GM12873 (cell line): ENCODE measurements at regions not wholly inside any gene's neighbourhood (a gene's known extent, or its start where the extent isn't known, plus 50 kb on each side); places are given as distances from the start of the nearest gene placed in this dataset.
A peak's percentile ranks its signal among the peaks of the same experiment; 100 is the strongest.

Source experiments
- TF ChIP-seq, protein P1 (sequence below): IDR thresholded peaks from 2 replicates; pipeline ENCODE4 v1.5.1; 2012; ENCODE audit warnings: low read depth, mild to moderate bottlenecking, moderate library complexity, low read length, control low read depth; ENCODE audit not compliant: insufficient read depth; ENCODE audit errors: missing control alignments

DNA sequence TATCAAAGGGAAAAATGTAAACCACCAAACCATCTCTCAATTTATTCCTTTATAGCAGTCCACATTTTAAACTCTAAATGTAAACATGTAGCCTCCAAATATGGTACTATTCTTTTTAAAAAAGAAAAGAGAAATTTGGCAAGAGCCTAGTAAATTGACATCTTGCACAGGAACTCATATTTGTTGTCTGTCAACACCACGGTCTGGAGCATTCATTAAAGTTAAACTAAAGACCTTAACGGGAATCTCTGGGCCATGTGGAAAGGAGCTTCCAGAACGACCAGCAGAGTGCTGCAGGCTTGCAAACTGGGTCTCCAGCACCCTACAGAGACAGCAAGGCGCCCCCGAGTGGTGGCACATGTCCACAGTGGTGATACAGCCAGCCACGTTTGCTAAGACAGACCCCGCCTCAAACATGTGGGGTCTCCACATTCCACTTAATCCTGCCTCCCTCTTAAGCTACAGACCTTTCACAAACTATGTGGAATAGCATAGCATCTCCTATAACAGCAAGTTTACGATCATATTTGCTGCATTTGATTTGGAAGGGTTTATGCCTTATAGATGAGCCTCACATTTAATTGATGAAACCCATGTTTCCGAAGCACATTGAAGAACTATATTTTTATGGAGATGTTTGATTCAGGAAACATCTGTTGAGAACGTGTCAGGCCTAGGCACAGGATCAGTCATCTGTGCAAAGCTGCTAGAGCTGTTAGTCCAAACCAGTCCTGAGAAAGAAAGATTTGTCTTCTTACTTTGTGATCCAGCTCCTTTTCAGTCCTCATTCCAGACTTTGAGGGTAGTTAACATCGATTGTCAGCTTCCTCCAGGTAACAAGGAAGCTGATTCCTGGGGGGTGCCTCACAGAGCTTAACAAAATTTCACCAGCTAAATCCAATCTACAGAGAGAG, 96.4 kb upstream of the BACE2 start:
- TF ChIP-seq, protein P1, sequence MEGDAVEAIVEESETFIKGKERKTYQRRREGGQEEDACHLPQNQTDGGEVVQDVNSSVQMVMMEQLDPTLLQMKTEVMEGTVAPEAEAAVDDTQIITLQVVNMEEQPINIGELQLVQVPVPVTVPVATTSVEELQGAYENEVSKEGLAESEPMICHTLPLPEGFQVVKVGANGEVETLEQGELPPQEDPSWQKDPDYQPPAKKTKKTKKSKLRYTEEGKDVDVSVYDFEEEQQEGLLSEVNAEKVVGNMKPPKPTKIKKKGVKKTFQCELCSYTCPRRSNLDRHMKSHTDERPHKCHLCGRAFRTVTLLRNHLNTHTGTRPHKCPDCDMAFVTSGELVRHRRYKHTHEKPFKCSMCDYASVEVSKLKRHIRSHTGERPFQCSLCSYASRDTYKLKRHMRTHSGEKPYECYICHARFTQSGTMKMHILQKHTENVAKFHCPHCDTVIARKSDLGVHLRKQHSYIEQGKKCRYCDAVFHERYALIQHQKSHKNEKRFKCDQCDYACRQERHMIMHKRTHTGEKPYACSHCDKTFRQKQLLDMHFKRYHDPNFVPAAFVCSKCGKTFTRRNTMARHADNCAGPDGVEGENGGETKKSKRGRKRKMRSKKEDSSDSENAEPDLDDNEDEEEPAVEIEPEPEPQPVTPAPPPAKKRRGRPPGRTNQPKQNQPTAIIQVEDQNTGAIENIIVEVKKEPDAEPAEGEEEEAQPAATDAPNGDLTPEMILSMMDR = peak; percentile 23

DNA sequence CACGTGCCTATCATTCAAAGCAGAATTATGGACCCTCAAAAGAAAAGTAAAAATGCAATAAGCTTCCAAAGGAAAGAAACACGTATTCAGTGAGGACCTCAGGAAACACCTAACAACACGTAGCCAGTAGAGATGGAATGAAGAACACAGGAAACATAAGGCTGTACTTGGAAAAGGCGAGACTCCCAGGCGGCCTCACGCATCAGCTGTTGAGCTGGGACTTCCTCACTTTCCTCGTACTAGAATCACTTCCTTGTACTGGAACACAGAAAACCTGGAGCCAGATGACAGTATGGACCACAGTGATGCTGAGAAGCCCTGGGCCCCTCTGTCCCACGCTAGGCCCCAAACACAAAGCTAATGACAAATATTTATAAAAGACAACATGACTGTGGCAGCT, 94.4 kb upstream of the BACE2 start:
- TF ChIP-seq, protein P1 = no peak

DNA sequence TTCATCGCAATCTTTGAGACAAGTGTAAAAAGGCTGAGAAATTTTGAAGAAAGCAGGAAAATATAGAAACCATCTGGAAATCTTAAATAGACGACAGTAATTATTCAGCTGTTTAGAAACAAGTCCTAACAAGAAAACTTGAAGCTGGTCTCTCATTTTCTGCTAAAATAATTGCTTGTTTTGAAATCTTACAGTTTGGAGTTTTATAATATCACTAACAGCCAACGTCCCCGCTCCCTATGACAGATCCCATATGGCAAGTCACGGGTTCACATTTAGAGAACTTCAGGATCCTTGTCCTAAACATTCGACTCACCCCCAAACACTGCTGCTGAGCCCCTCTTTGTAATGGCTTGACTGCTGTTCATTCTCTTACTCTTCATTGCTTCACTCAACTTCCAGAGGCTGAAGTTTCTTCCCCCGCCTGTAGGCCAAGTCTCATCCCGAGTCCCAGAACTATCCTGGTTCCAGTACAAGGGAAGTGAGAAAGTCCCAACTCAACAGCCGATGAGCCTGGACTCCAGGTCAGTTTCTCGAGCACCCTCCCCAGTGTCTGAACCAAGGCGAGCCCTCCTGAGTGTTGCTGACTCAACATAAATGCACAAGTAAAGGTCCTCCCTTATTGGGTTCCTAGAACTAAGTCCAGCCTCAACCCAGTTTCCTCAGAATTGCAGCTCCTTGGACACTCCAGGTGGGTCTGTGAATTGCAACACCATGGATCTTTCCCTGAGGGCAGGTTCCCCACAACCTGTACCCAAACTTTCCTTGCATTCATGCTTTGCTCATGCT, 93.4 kb upstream of the BACE2 start:
- TF ChIP-seq, protein P1 = no peak

DNA sequence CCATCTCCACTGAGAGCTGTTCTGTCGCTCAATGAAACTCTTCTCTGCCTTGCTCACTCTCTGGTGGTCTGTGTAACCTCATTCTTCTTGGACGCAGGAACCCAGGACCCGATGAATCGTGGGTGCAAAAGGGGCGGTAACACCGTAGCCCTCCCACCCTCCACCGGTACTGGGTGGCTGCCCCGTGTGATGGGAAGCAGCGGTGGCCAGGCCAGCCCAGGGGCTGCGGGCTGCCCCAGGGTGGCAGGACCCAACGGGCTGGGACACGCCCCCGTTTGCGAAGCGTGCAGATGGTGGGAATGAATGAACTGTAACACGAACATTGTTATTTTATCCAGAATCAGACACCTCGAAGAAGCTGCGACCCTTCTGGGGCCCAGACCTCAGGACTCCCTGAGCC, 92.3 kb upstream of the BACE2 start:
- TF ChIP-seq, protein P1 = no peak

DNA sequence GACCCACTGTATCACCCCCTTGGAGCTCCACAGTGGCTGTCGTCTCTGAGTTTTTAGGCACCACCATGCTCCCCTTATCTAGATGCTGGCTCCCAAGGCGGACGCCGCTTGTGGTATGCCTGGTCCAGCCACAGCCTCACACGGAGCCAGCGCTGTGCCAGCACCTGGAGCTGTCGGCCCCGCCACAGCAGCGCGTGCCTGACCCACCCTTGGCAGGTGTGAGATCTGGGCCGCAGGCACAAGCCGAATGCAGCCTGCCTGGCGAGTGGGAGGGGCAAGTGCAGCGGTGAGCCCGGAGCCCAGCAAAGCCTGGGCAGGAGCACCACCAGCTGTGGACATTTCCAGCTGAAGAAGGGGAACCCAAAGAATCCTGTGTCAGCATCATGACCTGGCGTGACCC, 91.9 kb upstream of the BACE2 start:
- TF ChIP-seq, protein P1 = no peak

DNA sequence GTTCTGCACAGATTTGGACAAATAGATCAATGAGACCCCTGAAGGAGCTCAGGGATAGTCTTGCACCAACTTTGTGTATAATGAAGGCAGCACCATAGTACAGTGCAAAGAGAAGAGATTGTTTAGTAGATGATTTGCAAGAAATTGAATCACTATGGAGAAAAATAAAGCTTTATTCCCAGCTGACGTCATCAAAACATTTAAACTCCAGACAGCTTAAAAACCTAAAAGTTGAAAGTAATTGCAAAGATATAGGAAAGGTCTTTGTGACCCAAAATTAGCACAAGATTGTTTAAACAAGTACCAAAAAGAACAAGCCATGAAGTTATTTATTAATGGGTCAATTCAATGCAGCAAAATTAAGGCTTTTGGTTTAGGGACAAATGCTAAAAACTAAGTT, 88.8 kb upstream of the BACE2 start:
- TF ChIP-seq, protein P1 = no peak

DNA sequence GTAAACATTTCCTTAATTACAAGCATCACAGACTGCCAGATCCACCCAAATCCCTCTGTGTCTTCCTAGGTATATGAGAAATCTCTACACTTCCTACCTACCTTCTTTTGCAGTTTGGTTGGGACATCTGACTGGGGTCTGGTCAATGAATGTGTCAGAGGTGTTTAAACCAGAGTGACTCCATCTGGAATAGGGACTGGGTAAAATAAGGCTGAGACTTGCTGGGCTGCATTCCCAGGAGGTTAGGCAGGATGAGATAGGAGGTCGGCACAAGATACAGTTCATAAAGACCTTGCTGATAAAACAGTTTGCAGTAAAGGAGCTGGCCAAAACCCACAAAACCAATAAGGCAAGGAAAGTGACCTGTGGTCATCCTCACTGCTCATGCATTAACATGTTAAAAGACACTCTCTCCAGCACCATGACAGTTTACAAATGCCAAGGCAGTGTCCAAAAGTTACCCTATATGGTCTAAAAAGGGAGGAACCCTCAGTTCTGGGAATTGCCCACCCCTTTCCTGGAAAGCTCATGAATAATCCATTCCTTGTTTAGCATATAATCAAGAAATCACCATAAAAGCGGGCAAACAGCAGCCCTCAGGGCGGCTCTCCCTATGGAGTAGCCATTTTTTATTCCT, 87.4 kb upstream of the BACE2 start:
- TF ChIP-seq, protein P1 = no peak
